Subcutaneous abdominal adipose tissue (tissue), 5 donors: ENCODE measurements at regions not wholly inside any gene's neighbourhood (a gene's known extent, or its start where the extent isn't known, plus 50 kb on each side); places are given as distances from the start of the nearest gene placed in this dataset.

Source experiments
- H3K27ac ChIP-seq: one replicate; pipeline ENCODE4 v1.7.0; 2013; ENCODE audit warnings: low read depth, mild to moderate bottlenecking, inconsistent platforms, low read length, moderate library complexity
- H3K27me3 ChIP-seq, 5 donors: one replicate each; pipeline ENCODE4 v1.7.0; 2013; ENCODE audit warnings: low read length in 5 of 5, inconsistent platforms in 1 of 5; ENCODE audit not compliant: control insufficient read depth in 5 of 5, insufficient read depth in 4 of 5
- H3K36me3 ChIP-seq, 5 donors: one replicate each; pipeline ENCODE4 v1.7.0; 2013; ENCODE audit warnings: low read length in 5 of 5; ENCODE audit not compliant: control insufficient read depth in 5 of 5, insufficient read depth in 5 of 5
- H3K4me1 ChIP-seq, 5 donors: one replicate each; pipeline ENCODE4 v1.7.0; 2013; ENCODE audit warnings: low read length in 5 of 5, mild to moderate bottlenecking in 3 of 5, moderate library complexity in 1 of 5; ENCODE audit not compliant: control insufficient read depth in 5 of 5, insufficient read depth in 5 of 5
- H3K4me3 ChIP-seq, 5 donors: one replicate each; pipeline ENCODE4 v1.7.0; 2013; ENCODE audit warnings: low read length in 5 of 5, low read depth in 1 of 5
- H3K9ac ChIP-seq, 5 donors: one replicate each; pipeline ENCODE4 v1.7.0; 2013; ENCODE audit warnings: low read length in 5 of 5, mild to moderate bottlenecking in 4 of 5, moderate library complexity in 3 of 5
- H3K9me3 ChIP-seq, 5 donors: one replicate each; pipeline ENCODE4 v1.7.0; 2013; ENCODE audit warnings: low read length in 5 of 5; ENCODE audit not compliant: control insufficient read depth in 5 of 5
- donor health status: healthy.
- donor health status: healthy.
- donor health status: healthy.
- donor health status: healthy.
- donor health status: healthy.

DNA sequence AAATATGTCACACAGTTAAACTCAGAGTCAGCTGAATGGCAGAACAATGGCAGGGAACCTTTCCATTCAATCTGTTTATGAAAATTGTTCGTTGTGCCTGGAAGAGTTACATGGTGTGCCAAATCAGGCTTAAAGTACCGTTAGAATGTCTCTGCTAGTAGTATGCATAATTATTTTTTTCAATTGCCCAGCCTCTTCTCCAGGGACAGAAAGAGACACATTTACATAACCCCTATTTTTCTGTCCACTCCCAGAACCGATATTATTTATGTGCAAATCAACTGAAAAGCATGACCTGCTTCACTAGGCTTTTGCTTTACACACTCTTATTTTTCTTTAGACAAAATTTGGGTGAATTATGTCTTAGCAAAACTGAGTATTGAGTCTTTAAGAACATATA lies 459.1 kb downstream of the EFNA5 start:
- Histone ChIP-seq H3K4me1 (no peaks in the 10 kb centered on the region), H3K27ac (no peak overlapping the region), H3K4me3 (no peak overlapping the region), H3K9me3 (no peaks in the 10 kb centered on the region), H3K9ac (no peak overlapping the region), H3K36me3 (no peaks in the 10 kb centered on the region), H3K27me3 (no peaks in the 10 kb centered on the region)

DNA sequence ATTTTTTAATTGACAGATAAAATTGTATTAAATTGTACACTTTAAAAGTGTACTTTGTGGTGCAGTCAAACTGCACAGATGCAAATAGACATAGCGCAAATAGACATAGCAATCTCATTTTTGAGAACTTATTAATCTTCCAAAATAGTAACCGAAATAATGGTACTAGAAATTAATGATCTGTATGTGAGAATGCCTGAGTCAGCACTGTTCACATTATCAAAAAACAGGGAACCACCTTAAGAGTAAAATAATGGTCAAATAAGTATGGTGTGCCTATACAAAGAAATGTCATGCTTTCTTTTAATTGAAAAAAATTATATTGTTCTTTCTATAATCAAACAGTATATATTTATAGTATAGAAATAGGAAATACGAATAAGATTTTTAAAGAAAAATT lies 461.9 kb downstream of the EFNA5 start:
- Histone ChIP-seq H3K27me3 (no peaks in the 10 kb centered on the region), H3K36me3 (no peaks in the 10 kb centered on the region), H3K9ac (no peak overlapping the region), H3K9me3 (no peaks in the 10 kb centered on the region), H3K27ac (no peak overlapping the region), H3K4me1 (no peaks in the 10 kb centered on the region), H3K4me3 (no peak overlapping the region)

DNA sequence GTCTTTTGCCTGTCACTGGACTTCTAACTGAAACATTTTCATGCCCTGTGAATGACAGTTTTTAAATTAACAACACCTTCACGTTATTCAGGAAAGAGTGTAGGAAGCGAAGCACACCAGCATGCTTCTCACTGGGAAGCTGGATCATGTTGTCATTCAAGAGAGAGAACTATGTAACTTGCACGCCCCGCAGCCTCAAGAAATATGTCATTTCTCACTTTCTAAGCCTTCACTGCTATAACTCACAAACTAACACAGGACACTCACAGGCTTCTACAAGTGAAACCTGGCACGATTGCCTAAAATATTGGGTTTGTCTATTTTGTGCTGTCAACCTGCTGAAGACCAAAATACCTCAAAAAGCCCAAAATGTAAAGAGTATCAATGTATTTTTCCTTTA lies 466.3 kb downstream of the EFNA5 start:
- Histone ChIP-seq H3K9ac (no peak overlapping the region), H3K27me3 (no peaks in the 10 kb centered on the region), H3K9me3 (peaks cover 0 to 2% (median 0%) of the 10 kb centered on the region in 5 donors), H3K4me3 (no peak overlapping the region), H3K27ac (no peak overlapping the region), H3K4me1 (no peaks in the 10 kb centered on the region), H3K36me3 (no peaks in the 10 kb centered on the region)

DNA sequence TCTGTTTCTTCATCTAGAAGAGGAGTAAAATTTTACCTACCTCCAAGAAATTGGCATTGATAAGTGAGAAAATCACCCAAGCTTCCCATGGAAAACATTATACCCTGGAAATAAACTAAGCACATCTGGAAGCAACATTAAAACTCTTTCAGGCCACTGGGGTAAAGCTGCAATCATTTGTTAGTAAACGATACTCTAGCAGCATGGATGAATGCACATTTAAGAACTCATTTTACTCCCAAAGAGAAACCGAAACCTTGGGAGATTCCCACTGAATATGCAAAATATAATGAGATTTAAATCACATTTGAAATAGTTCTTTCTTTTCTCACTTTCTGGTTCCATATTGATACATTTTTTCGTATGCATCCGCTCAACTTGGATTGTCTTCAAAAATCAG lies 467.5 kb downstream of the EFNA5 start:
- no peak overlapping the region for H3K27ac ChIP-seq
- no peak overlapping the region for H3K4me3 ChIP-seq
- H3K9ac ChIP-seq: no peak overlapping the region
- H3K9me3 ChIP-seq: peaks cover 0 to 2% (median 0%) of the 10 kb centered on the region in 5 donors
- H3K27me3 ChIP-seq: no peaks in the 10 kb centered on the region
- H3K36me3 ChIP-seq: no peaks in the 10 kb centered on the region
- no peaks in the 10 kb centered on the region for H3K4me1 ChIP-seq

DNA sequence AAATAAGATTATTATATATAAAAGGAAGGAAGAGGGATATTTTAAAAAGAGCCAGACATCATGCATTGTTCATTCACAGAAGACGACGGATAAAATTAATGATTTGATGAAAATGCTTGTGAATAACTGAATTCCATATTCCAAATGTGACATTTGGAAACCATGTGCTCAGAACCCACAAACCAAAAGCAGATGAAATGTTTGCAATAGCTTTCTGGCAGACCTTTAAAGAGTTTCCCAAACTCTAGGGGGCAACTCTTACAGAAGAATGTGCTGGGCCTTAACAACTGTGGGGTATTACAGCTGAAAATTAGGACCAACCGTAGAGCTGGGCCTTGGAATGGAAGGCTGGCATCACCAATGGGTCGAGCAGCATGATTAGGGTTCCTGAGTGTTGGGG lies 471.0 kb downstream of the EFNA5 start:
- no peak overlapping the region for H3K9ac ChIP-seq
- peaks cover 0 to 2% (median 0%) of the 10 kb centered on the region in 5 donors for H3K9me3 ChIP-seq
- no peaks in the 10 kb centered on the region for H3K4me1 ChIP-seq
- H3K4me3 ChIP-seq: no peak overlapping the region
- H3K36me3 ChIP-seq: no peaks in the 10 kb centered on the region
- H3K27me3 ChIP-seq: no peaks in the 10 kb centered on the region
- H3K27ac ChIP-seq: no peak overlapping the region

DNA sequence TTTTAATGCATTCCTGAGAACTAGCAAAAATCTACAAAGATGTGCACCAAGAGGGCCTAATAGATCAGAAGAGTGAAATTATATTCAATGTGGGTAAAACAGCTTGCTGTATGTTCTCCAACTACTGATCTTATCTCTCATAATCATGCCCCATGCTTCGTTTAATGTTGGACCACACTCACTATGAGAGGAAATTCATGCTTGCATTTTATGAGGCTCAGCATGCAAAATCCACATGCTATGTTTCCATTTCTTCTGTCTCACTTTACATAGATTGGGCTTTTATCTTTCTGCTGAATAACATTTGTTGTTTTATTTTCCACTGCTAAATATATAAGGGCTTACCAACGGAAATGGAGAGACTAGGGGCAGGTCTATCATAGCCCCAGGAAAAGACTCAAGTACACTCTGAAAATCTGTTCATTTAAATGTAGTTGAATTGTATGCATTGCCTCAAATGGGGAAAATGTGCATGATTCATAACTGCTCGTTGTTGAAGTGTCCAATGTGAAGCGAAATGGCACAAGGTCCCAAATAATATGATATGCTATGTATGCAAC lies 474.2 kb downstream of the EFNA5 start:
- Histone ChIP-seq H3K27ac (no peak overlapping the region), H3K9ac (no peak overlapping the region), H3K36me3 (no peaks in the 10 kb centered on the region), H3K4me3 (no peak overlapping the region), H3K27me3 (no peaks in the 10 kb centered on the region), H3K9me3 (peaks cover 0 to 2% (median 0%) of the 10 kb centered on the region in 5 donors), H3K4me1 (no peaks in the 10 kb centered on the region)

DNA sequence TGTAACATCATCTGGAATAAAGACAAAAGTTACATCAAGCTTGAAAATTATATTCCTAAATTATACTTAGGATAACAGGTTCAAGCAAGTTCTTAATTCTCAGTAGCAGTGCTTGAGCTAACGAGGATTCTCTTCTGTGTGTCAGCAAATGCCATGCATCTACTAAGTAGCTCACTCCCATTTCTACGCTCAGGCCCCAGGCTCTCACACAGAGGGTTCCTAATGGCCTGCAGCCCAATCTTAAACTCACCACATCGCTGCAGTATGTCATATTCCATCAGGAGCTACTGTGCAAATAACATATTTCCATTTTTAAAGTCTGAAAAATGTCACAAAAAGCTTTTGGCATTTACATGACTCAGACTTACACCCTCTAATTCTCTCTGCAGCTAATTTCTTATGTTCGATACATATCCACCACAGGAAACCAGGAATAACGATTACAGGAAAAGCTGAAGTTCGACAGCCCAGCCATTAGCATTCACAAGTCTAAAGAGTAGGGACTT lies 474.8 kb downstream of the EFNA5 start:
- Histone ChIP-seq H3K36me3 (no peaks in the 10 kb centered on the region), H3K4me3 (no peak overlapping the region), H3K4me1 (no peaks in the 10 kb centered on the region), H3K9ac (no peak overlapping the region), H3K27ac (no peak overlapping the region), H3K9me3 (peaks cover 0 to 2% (median 0%) of the 10 kb centered on the region in 5 donors), H3K27me3 (no peaks in the 10 kb centered on the region)

DNA sequence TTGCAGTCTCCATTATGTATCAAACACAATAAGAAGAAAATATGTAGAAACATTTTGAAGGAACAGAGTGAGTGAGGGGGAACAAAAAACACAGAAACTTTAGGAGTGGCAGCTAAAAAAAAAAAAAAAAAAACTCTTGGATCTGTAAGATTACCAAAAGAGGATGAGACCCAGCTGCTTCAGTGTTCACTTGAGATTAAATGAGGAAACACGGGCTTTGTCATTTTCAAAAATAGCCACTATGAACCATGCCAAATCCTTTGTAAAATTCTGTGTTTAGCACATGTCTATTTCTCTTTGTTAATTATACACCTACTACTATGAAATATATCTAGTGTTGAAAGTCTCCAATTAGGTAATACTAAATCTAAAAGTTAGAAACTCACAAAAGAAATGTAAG lies 485.9 kb downstream of the EFNA5 start:
- H3K9me3 ChIP-seq: peaks cover 0 to 4% (median 0%) of the 10 kb centered on the region in 5 donors
- no peaks in the 10 kb centered on the region for H3K36me3 ChIP-seq
- no peaks in the 10 kb centered on the region for H3K4me1 ChIP-seq
- H3K27ac ChIP-seq: no peak overlapping the region
- no peaks in the 10 kb centered on the region for H3K27me3 ChIP-seq
- H3K4me3 ChIP-seq: no peak overlapping the region
- no peak overlapping the region for H3K9ac ChIP-seq

DNA sequence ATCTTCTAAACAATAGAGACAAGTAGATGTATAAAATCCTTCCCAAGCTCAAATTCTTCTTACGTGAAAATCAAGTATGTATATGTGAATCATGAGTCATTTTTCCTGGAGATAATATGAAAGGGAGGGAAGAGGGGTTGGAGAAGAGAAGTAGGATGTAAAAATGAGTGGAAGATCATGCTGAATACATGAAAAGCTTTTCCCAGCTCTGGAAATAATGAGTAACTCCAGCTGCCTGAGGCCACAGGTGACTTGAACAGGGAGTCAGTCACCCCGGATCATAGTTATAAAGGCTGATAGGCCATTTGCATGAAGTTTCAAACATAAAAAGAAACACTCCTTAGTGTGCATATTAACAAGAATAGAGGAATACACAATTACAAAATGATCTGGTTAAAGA lies 486.7 kb downstream of the EFNA5 start:
- H3K27ac ChIP-seq: no peak overlapping the region
- H3K4me3 ChIP-seq: no peak overlapping the region
- peaks cover 0 to 4% (median 0%) of the 10 kb centered on the region in 5 donors for H3K9me3 ChIP-seq
- H3K27me3 ChIP-seq: no peaks in the 10 kb centered on the region
- H3K9ac ChIP-seq: no peak overlapping the region
- no peaks in the 10 kb centered on the region for H3K4me1 ChIP-seq
- H3K36me3 ChIP-seq: no peaks in the 10 kb centered on the region

DNA sequence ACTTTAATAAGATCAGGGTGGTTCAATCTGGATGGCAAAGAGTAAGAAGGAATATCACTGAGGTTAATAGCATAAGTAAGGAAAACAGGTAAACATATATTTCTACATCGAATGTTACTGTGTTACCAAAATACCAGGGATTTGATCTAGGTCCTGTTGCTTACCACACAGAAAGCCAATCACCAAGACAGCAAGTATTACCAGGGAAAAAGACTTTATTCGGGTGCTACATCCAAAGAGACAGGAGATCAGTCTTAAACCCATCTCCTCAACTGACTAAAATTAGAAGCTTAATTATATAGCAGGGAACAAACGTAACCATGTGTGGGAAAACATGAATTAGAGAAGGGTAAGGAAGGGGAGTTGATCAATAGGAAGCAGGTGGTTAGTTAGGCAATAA lies 500.1 kb downstream of the EFNA5 start:
- peaks cover 0 to 4% (median 3%) of the 10 kb centered on the region in 5 donors for H3K4me1 ChIP-seq
- H3K27ac ChIP-seq: no peak overlapping the region
- no peak overlapping the region for H3K4me3 ChIP-seq
- H3K27me3 ChIP-seq: no peaks in the 10 kb centered on the region
- no peaks in the 10 kb centered on the region for H3K36me3 ChIP-seq
- H3K9ac ChIP-seq: no peak overlapping the region
- peaks cover 0 to 16% (median 0%) of the 10 kb centered on the region in 5 donors for H3K9me3 ChIP-seq
